ENCODE measurements at regions not wholly inside any gene's neighbourhood (a gene's known extent, or its start where the extent isn't known, plus 50 kb on each side); places are given as distances from the start of the nearest gene placed in this dataset.
"Not testable (repeated sequence)": the region's sequence is repeated elsewhere in the genome, so short reads cannot be mapped to it uniquely, and the experiment has no call there.

DNA sequence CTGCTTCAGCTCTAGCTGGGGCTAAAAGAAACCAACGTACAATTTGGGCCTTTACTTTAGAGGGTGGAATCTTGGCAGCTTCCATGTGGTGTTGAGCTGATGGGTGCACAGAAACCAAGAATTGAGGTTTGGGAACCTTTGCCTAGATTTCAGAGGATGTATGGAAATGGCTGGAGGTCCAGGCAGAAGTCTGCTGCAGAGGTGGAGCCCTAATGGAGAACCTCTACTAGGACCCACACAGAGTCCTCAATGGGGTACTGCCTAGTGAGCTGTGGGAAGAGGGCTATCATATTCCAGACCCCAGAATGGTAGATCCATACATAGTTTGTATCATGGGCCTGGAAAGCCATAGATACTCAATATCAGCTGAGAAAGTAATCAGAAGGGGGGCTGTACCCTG lies 500.4 kb upstream of the ATP2B1 start:
- H3K4me3 ChIP-seq (ENCODE audit: low read depth, low read length): no peak overlapping the region
- TF ChIP-seq, protein P1, sequence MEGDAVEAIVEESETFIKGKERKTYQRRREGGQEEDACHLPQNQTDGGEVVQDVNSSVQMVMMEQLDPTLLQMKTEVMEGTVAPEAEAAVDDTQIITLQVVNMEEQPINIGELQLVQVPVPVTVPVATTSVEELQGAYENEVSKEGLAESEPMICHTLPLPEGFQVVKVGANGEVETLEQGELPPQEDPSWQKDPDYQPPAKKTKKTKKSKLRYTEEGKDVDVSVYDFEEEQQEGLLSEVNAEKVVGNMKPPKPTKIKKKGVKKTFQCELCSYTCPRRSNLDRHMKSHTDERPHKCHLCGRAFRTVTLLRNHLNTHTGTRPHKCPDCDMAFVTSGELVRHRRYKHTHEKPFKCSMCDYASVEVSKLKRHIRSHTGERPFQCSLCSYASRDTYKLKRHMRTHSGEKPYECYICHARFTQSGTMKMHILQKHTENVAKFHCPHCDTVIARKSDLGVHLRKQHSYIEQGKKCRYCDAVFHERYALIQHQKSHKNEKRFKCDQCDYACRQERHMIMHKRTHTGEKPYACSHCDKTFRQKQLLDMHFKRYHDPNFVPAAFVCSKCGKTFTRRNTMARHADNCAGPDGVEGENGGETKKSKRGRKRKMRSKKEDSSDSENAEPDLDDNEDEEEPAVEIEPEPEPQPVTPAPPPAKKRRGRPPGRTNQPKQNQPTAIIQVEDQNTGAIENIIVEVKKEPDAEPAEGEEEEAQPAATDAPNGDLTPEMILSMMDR (conservative IDR thresholded peaks at IDR 0.05; ENCODE audit: low read depth, low read length): no peak
- no peak for DNase-seq (ENCODE audit: low read depth)

DNA sequence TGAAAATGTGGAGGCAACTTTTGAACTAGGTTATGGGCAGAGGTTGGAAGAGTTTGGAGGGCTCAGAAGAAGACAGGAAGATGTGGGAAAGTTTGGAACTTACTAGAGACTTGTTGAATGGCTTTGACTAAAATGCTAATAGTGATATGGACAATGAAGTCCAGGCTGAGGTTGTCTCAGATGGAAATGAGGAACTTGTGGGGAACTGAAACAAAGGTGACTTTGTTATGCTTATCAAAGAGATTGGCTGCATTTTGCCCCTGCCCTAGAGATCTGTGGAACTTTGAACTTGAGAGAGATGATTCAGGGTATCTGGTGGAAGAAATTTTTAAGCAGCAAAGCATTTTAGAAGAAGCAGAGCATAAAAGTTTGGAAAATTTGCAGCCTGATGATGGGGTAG lies 499.7 kb upstream of the ATP2B1 start:
- DNase-seq (ENCODE audit: low read depth); H3K4me3 ChIP-seq (ENCODE audit: low read depth, low read length): not testable (repeated sequence)

DNA sequence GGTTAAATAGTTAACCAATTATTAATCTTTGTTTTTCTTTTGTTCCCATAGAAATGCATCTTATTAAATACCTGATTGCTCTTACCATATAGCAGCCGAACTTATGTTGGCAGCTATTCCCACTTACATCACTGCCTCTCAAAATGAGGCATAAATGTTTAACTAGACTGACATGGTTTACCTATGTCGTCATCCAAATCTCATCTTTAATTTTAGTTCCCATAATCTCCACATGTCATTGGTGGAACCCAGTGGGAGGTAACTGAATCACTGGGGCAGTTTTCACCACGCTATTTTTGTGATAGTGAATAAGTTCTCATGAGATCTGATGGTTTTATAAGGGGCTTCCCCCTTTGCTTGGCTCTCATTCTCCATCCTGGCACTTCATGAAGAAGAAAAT lies 499.2 kb upstream of the ATP2B1 start:
- no peak overlapping the region for H3K4me3 ChIP-seq (ENCODE audit: low read depth, low read length)
- no peak for DNase-seq (ENCODE audit: low read depth)
- TF ChIP-seq, protein P1 (conservative IDR thresholded peaks at IDR 0.05; ENCODE audit: low read depth, low read length): no peak

DNA sequence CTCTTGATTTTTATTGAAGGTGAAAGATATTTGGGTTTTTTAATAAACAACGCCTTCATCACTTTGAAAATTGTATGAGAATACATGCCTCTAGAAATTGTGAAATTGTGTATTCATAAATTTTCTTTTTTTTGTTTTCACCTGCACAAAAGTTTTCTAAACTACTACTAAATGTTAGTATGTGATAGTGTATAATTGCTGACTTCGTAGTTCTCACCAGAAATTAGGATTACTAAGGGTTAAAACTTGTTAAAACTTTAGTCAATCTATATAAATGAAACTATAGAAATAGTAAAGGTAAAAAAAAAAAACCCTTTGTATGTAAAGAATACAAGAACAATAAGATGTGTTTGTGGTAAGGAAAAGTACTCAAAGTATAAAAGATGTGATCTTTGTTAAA lies 496.5 kb upstream of the ATP2B1 start:
- no peak for DNase-seq (ENCODE audit: low read depth)
- H3K4me3 ChIP-seq (ENCODE audit: low read depth, low read length): no peak overlapping the region
- TF ChIP-seq, protein P1 (conservative IDR thresholded peaks at IDR 0.05; ENCODE audit: low read depth, low read length): no peak

DNA sequence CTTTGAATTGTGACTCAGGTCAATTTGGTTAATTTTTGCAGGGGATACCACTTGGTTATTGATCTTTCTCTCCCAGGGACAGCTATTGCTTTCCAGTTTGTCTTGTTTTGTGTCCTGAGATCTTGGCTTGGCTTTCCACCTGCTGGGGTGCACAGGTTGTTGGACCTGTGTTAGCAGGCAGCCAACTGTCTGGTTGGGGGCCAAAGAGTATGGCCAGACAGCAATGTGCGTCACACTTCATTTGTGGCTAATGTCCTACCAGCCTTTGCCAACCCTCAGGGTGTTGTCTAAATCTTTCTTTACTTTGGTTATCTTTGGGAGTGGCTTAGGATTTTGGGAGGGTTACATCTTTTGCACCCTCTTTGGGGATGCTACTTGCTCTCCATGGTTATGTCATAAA lies 494.9 kb upstream of the ATP2B1 start:
- no peak overlapping the region for H3K4me3 ChIP-seq (ENCODE audit: low read depth, low read length)
- TF ChIP-seq, protein P1 (conservative IDR thresholded peaks at IDR 0.05; ENCODE audit: low read depth, low read length): no peak
- DNase-seq (ENCODE audit: low read depth): no peak

DNA sequence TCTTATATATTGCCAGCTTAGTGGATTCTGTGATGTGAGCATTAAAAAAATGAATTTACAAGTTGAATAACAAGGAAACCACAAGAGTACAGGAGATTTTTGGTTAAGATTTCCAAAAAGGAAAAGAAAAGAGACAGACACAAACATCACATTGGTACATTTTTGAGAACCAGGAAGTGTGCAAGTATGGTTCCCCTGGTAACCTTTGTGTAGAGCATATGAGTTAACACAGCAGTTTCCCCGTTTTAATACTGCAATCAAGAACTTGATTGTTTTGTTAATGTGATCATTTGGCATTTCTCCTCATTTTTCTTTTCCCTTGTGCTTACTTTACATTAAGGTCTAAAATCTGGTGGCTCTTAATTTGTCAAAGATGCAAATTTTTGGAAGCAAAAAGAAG lies 490.4 kb upstream of the ATP2B1 start:
- TF ChIP-seq, protein P1 (conservative IDR thresholded peaks at IDR 0.05; ENCODE audit: low read depth, low read length): no peak
- DNase-seq (ENCODE audit: low read depth): no peak
- H3K4me3 ChIP-seq (ENCODE audit: low read depth, low read length): no peak overlapping the region

DNA sequence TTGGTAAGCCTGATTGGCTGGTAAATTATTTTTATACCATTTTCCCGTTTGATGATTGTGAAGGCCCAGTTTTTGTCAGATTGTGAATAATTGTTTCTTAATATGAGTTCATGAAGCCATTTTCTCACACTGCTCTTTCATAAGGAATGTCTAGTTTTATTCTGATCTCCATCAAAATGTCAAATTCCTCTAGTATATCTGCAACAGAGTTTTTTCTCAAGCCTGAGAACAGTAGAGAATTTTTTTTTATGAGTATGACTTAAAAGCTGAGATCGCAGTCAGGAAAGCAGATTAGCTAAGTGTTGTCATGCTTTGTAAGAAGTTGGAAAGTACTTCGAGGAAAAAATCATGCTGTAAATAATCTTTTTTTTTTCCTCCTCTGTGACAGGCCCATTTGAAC lies 484.9 kb upstream of the ATP2B1 start:
- DNase-seq (ENCODE audit: low read depth): no peak
- no peak overlapping the region for H3K4me3 ChIP-seq (ENCODE audit: low read depth, low read length)
- TF ChIP-seq, protein P1 (conservative IDR thresholded peaks at IDR 0.05; ENCODE audit: low read depth, low read length): no peak

DNA sequence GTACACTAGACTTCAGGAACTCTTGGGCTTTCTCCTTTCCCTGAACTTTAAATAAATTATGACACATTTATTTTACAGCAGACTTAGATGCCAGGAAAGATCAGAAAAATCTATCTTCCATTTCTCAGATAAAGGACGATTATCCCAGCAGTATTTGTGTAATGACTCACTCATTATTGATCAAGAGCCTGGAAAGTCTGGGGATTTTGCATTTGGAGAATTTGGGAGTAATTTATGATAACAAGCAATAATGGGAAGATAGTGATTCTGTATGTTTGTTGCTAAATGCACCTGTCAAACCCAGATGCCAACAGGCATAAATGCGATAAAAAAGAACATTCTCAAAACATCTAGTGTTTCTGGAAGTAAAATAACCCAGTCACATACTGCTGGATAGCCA lies 480.2 kb upstream of the ATP2B1 start:
- H3K4me3 ChIP-seq (ENCODE audit: low read depth, low read length): no peak overlapping the region
- no peak for DNase-seq (ENCODE audit: low read depth)
- TF ChIP-seq, protein P1 (conservative IDR thresholded peaks at IDR 0.05; ENCODE audit: low read depth, low read length): no peak

All from epithelial cell of proximal tubule (primary cell).